SKM-1 treated with dmso at 0.1 percent for 144 hours (cell line): ENCODE measurements at regions not wholly inside any gene's neighbourhood (a gene's known extent, or its start where the extent isn't known, plus 50 kb on each side); places are given as distances from the start of the nearest gene placed in this dataset.

ENCODE experiments used
- DNase-seq: peaks from one replicate; lab custom pipeline; 2025; ENCODE audit not compliant: unreplicated experiment; lab: John Stamatoyannopoulos, UW

GRCh38 chr6:8276148-8276547, 159.2 kb downstream of the SLC35B3 start:
- DNase-seq, result no peak

DNA sequence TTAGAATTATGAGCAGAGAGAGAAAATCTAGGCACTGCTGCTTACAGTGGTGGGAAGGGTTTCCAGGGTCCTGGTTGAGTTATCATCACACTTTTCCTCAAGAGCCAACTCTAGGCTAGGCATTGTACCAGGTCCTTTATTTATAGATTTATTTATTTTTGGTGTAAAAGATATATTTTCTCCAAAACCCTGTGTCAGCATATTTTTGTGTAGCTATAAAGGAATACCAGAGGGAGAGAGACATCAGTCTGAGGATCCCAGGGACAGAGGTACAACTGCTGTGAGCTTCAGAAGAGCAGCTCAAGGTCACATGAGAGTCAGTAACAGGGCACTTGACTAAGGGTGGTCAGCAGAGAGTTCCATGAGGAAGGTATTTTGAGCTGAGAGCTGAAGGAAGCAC, 159.7 kb downstream of the SLC35B3 start:
- DNase-seq, result no peak

- no peak for DNase-seq
Observed at GRCh38 chr6:8274226-8274625, 161.1 kb downstream of the SLC35B3 start.

DNA sequence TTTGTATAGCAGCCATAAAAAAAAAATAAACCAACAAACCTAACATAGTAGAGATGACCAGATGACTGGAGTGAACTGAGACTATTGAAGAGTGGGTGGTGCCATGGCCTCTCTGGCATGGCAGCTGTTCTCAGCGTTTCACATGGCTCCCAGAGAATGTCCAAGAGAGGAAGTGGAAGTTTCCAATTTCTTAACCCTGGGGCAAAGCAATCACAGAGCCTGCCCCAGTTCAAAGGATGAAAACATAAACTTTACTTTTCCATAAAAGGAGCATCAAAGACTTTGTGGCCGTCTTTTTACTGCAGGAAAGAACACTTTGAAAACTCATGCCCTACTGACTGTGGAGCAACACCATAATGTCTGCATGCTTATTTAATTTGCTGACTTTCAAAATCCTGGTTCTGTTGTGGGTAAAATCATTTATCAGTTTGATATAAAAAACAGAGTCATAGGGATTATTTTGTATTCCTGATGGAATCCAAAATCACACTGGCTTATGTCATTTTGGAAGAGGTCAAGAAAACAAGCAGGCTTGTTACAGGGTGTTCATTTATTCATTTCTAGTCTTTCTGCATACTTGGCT, 165.4 kb downstream of the SLC35B3 start:
- no peak for DNase-seq

- no peak for DNase-seq
Observed at GRCh38 chr6:8269094-8269493, 166.3 kb downstream of the SLC35B3 start.

DNA sequence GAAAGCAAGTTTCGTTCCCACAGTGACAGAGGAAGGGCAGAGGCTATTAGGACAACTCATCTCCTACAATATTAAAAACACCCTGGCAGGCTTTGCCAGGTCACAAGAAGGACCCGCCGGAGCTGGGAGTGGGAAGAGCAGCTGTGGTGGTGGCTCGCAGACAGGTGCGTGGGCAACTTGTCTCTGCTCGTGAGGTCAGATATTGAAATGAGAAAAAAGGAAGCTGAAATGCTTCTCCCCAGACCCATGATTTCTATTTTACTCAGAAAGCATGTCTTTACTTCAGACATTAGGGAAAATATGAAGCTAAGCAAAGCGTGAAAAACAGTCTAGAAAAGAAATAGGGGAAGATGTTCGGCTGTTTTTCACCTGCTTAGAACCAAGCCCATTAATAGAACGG, 166.3 kb upstream of the EEF1E1 start:
- no peak for DNase-seq

GRCh38 chr6:8268156-8268555, 165.8 kb upstream of the EEF1E1 start:
- DNase-seq, result no peak

GRCh38 chr6:8260610-8261009, 158.3 kb upstream of the EEF1E1 start:
- no peak for DNase-seq

DNA sequence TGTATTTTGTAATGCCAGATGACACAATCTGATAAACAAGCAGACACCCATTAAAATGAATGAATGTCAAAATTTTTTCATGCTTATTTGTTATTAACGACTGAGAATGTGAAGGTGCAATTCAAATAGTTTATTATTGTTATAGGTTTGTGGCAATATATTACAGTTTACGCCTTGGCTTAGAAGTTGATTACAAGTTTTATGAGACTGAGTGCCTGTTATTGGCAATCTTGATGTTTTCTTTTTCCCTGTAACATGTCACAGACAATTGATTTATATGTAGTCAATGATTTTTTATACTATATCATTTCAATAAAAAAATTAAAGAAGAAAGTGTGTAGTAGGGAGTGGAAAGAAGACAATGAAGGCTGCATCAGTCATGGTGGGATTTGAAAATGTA, 144.1 kb upstream of the EEF1E1 start:
- DNase-seq, result no peak

DNA sequence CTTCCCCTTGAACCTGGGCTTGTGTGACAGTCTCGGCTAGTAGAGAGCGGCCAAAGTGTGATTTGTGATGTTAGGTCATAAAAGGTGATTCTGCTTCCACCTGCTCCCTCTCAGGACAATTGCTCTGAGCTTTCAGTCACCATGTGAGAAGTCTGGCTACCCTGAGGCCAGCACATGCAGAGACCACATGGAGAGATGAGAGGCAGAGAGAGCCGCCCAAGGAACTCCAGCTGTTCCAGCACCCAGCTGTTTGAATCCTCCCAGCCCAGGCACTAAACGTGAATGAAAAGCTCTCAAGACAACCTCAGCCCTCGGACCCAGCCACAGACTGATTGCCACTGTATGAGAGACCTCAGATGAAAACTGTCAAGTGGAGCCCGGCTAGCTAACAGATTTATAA, 143.4 kb upstream of the EEF1E1 start:
- no peak for DNase-seq

DNA sequence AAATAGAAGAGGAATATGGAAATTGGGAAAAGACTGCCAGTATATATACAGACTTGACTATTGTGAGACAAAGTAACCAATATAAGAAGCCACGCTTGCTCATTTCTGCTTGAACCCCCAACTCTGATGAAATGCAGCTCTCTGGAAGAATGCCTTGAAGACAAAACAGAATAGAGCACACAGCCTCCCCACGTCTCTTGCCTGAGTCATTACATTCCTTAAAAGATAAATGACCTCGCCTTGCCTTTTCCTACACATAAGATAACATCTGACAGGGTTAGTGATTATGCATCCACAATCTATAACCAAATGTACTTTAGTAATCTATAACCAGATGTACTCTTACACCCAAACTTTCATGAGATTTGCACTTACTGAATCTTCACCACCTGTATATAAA, 141.1 kb upstream of the EEF1E1 start:
- no peak for DNase-seq

DNA sequence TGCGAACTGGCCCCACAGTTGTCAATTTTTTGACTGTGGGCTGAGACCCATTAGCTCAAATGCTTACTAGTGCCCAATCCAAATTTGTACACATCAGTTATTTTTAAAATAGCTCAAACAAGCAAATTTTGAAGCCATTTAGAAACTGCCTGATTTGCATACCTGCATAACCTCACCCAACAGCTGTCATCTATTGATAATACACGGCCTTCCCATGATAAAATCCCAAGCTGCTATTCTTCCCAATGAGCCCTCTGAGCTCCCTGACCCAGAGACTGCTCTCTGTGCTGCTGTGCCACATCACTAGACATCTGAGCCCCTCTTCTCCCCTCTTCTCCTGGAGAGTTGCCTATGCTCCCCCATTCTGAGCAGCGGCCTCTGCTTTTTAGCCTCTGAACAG, 140.5 kb upstream of the EEF1E1 start:
- no peak for DNase-seq

DNA sequence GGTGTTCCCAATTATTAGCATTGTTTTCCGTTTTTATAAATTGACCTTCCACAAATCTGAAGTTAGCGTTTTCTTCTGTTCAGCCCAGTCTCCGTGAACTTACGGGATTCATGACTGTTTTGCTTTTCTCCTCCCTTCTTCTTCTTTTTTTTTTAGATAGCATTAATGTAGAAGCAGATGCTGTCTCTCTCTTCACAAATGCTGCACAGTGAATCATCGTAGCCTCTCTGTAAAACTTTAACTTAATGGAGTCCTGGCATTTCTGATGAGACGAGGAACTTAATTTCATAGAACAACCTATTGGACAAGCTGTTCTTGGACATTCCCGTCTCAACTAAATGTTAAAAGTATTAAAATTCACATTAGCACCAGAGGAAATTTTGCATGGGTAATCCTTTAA, 138.0 kb upstream of the EEF1E1 start:
- no peak for DNase-seq

- DNase-seq, result no peak
Observed at GRCh38 chr6:8238773-8239683, 136.7 kb upstream of the EEF1E1 start.

GRCh38 chr6:8237668-8238067, 135.3 kb upstream of the EEF1E1 start:
- no peak for DNase-seq

DNA sequence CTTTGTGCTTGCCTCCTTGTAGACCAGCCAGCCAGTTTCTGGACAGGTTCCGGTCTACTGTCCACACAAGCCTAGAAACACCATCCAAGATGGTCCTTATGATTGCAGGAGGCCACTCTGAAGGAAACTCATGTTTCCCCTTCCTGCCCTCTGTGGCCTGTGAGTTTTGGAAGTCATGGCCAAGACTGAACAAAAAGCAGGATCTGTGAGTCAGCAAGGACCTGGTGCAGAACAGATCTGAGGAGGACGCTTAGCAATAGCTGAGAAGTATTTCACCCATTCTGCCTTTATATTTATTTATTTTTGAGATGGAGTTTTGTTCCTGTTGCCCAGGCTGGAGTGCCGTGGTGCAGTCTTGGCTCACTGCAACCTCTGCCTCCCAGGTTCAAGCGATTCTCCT, 134.6 kb upstream of the EEF1E1 start:
- no peak for DNase-seq

- no peak for DNase-seq
Observed at GRCh38 chr6:8234321-8234720, 132.0 kb upstream of the EEF1E1 start.

DNA sequence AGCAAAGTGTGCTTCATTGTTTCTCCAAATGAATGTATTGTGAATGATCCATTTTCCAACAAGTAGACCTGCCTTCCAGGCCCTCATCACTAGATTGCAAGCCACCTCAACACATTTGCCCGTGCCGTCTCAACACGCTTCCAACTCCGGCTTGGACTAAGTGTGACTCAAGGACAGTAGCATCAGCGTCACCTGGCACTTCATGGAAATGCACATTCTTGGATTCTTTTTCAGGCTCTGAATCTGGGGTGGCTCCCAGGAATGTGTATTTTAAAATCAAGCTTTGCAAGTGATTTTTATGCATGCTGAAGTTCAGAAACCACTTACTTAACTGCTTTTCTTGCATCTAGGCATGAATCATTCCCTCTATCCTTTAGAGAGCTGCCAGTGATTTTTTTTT, 129.6 kb upstream of the EEF1E1 start:
- DNase-seq, result no peak

GRCh38 chr6:8229915-8230756, 127.8 kb upstream of the EEF1E1 start:
- DNase-seq, result no peak

DNA sequence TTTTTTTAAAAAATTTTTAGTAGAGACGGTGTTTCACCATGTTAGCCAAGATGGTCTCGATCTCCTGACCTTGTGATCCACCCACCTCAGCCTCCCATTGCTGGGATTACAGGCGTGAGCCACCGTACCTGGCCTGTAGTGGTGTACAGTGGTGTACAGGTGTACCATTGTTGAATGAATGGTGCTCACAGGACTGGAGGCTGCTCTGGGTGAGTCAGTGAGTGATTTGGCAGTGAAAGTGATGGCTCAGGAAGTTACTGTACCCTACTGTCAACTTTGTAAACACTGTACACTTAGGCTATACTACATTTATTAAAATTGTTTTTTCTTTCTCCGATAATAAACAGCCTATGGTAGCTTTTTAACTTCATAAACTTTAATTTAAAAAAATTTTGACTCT, 122.8 kb upstream of the EEF1E1 start:
- no peak for DNase-seq

GRCh38 chr6:8223678-8224077, 121.3 kb upstream of the EEF1E1 start:
- no peak for DNase-seq
